LHCN-M2 (cell line): ENCODE measurements at regions not wholly inside any gene's neighbourhood (a gene's known extent, or its start where the extent isn't known, plus 50 kb on each side); places are given as distances from the start of the nearest gene placed in this dataset.

Source experiments
- DNase-seq: peaks from one replicate; pipeline ENCODE4 v3.0.0-alpha.2; 2012; ENCODE audit warnings: low read depth

GRCh38 chr1:14189381-14189780, 409.1 kb upstream of the KAZN start:
- DNase-seq = no peak

DNA sequence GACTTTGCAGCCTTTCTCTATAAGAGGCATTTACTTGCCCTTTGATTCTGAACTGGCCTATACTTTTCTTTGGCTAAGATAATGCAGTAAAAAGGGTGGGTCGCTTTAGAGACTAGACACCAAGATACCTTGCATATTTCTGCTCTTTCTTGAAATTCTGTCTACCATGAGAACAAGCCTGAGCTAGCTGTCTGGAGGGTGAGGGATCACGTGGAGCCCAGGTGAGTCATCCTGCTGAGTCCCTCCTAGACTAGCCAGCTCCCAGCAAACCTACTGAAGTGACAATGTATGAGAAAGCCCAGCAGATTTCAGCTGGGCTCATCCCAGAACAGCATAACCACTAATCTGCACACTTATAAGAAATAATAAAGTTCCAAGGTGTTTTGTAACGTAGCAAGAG, 408.0 kb upstream of the KAZN start:
- DNase-seq = peak; percentile 1

DNA sequence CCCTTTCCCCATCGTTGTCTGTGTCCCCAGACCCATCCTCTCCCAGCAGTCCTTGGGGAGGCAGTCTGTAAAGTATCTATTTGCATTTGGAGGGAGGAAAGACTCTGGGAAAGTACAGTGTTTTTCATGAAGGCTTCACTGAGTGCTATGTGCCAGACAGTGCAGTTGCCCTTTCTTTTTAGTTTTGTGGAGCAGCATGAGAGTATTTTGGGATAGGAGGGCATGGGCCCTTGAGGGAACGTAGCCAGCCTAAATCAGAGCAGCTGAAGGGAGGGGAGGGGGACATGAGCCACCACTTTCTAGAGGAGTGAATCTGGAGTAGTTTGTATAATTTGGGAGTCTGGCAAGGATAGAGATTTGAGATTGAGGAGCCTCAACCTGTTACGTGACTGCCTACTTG, 404.0 kb upstream of the KAZN start:
- DNase-seq = no peak

- no peak for DNase-seq
These were observed 393.4 kb upstream of the KAZN start for GRCh38 chr1:14205066-14205465.

- DNase-seq = no peak
These were observed 383.3 kb upstream of the KAZN start for GRCh38 chr1:14215151-14215550.

- no peak for DNase-seq
These were observed 381.1 kb upstream of the KAZN start for GRCh38 chr1:14217384-14217783.

GRCh38 chr1:14220324-14220723, 378.2 kb upstream of the KAZN start:
- DNase-seq = no peak

- DNase-seq = no peak
These were observed 377.7 kb upstream of the KAZN start for GRCh38 chr1:14220811-14221210.

- DNase-seq = no peak
These were observed 376.4 kb upstream of the KAZN start for GRCh38 chr1:14222086-14222485.

GRCh38 chr1:14228677-14229076, 369.8 kb upstream of the KAZN start:
- no peak for DNase-seq

GRCh38 chr1:14233510-14233909, 365.0 kb upstream of the KAZN start:
- DNase-seq = no peak

- DNase-seq = no peak
These were observed 362.4 kb upstream of the KAZN start for GRCh38 chr1:14236097-14236496.

GRCh38 chr1:14238472-14239307, 359.8 kb upstream of the KAZN start:
- DNase-seq = no peak

- no peak for DNase-seq
These were observed 358.2 kb upstream of the KAZN start for GRCh38 chr1:14240265-14240664.

DNA sequence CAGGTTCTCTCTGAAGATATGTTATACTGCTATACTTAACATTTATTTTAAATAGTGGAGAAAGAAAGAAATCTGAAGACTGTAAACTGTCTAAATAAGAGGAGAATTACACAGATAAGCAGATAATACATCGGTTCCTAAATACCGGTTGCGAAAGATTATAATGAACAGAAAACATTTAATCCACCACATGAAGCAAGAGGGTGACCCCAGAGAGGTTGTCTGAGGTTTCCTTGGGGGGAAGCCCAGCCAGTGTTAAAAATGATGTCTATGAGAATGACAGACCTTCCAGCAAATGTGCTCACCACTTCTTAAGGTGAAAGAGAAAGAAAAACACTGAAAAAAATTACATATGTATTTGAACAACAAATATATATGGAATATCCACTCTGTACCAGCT, 356.4 kb upstream of the KAZN start:
- no peak for DNase-seq

DNA sequence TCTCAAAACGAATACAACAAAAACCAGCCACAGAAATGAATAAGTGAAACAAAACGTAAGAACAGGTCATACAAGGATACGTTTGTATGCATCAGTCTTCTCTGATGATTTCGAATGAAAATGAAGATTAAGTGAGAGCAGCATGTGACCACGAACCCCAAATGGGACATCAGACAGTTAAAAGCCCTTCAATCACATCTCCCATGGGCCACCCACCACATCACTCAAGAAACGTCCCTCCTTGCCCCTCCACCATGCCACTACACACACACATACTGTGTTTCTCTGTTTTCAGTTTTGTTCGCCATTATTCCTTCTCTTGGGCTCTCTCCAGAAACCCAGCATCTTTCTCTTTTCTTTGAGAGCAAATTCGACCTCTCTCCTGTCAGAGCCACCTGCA, 355.6 kb upstream of the KAZN start:
- no peak for DNase-seq

DNA sequence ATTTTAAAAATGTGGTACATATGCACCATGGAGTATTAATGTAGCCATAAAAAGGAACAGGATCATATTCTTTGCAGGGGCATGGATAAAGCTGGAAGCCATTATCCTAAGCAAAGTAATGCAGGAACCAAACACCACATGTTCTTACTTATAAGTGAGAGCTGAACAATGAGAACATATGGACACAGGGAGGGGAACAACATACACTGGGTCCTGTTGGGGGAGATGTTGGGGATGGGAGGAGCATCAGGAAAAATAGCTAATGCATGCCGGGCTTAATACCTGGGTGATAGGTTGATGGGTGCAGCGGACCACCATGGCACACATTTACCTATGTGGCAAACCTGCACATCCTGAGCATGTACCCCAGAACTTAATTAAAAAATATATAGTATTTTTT, 352.5 kb upstream of the KAZN start:
- DNase-seq = no peak

- DNase-seq = no peak
These were observed 352.0 kb upstream of the KAZN start for GRCh38 chr1:14246471-14246870.

- no peak for DNase-seq
These were observed 350.8 kb upstream of the KAZN start for GRCh38 chr1:14247666-14248065.

DNA sequence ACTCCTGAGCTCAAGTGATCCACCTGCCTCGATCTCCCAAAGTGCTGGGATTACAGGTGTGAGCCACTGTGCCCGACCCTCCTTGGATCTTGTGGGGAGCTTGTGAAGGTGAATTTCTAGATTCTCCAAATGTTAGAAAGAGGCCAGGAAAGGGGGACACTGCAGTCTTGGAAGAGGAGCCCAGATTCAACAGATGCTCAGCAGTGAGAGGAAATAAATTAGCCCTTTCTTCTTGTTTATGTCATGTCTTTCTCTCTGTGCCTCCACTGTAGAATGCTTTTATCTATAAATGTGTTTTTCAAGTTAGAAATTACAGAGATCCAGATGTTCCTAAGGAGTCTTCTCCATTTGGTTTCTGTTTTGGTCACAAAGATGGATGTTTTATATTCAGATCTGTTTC, 346.6 kb upstream of the KAZN start:
- no peak for DNase-seq

GRCh38 chr1:14253676-14254075, 344.8 kb upstream of the KAZN start:
- DNase-seq = no peak

GRCh38 chr1:14254251-14254650, 344.2 kb upstream of the KAZN start:
- no peak for DNase-seq

DNA sequence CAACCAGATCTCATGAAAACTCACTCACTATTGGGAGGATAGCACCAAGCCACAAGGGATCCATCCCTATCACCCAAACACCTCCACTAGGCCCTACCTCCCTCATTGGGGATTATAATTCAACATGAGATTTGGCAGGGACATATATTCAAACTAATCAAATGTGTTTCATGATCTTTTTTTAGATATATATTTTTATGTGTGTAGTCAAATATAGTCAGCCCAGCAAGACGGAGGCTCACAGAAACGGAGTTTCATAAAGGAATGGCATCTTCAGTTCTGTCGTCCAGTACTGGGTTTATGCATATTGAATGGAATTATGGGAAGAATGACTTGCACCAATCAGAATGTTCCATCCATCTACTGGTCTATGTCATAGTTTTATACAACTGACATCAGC, 343.3 kb upstream of the KAZN start:
- DNase-seq = no peak

GRCh38 chr1:14255711-14256110, 342.8 kb upstream of the KAZN start:
- DNase-seq = no peak
